Hepatocyte (in vitro differentiated cells): ENCODE measurements at regions not wholly inside any gene's neighbourhood (a gene's known extent, or its start where the extent isn't known, plus 50 kb on each side); places are given as distances from the start of the nearest gene placed in this dataset.

Experiments
- EZH2 ChIP-seq: fragments of 200-600 bp; sonication (generic); IDR thresholded peaks from 2 replicates; pipeline ENCODE4 v1.6.1; 2016; ENCODE audit warnings: antibody characterized with exemption, mild to moderate bottlenecking, borderline replicate concordance
- TF ChIP-seq, protein P1 (sequence below): fragments of 200-600 bp; sonication (generic); IDR thresholded peaks from 2 replicates; pipeline ENCODE4 v1.5.1; 2016; ENCODE audit warnings: antibody characterized with exemption, mild to moderate bottlenecking; ENCODE audit not compliant: poor library complexity

DNA sequence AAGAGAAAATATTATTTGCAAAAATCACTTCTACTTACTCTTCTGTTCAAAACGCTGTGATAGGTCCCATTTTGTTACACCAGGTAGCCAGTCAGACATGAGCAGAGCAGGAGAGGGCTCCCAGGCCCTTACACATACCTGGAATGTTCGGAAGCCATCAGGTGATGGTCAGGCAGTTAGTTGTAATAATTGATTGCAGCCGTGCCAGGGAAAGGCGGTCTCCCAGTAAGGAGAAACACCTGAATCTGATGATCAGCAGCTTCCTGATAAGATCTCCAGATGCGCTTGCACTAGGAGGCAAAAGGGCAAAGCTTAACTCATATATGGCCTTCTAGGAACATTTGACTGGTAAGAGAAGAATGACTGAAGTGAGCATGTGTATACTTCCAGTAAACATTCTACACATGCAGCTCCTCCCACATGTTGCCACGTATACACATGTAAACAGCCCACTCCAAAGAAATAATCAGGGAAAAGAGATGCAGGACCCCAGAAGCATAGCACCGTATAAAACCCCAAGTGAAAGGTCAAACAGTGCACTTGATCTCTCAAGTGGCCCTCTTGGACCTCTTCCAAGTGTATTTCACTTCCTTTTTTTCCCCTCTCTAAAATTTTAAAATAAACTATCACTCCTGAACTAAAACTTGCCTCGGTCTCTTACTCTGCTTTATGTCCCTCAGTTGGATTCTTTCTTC lies 1338.0 kb downstream of the FSTL5 start:
- TF ChIP-seq EZH2, result no peak
- TF ChIP-seq, protein P1, sequence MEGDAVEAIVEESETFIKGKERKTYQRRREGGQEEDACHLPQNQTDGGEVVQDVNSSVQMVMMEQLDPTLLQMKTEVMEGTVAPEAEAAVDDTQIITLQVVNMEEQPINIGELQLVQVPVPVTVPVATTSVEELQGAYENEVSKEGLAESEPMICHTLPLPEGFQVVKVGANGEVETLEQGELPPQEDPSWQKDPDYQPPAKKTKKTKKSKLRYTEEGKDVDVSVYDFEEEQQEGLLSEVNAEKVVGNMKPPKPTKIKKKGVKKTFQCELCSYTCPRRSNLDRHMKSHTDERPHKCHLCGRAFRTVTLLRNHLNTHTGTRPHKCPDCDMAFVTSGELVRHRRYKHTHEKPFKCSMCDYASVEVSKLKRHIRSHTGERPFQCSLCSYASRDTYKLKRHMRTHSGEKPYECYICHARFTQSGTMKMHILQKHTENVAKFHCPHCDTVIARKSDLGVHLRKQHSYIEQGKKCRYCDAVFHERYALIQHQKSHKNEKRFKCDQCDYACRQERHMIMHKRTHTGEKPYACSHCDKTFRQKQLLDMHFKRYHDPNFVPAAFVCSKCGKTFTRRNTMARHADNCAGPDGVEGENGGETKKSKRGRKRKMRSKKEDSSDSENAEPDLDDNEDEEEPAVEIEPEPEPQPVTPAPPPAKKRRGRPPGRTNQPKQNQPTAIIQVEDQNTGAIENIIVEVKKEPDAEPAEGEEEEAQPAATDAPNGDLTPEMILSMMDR, result no peak
